ENCODE measurements at regions not wholly inside any gene's neighbourhood (a gene's known extent, or its start where the extent isn't known, plus 50 kb on each side); places are given as distances from the start of the nearest gene placed in this dataset.
"Not testable (repeated sequence)": the region's sequence is repeated elsewhere in the genome, so short reads cannot be mapped to it uniquely, and the experiment has no call there.

GRCh38 chr10:117748058-117748457, 205.5 kb downstream of the EMX2 start:
- no peak for DNase-seq (ENCODE audit: low read depth in 3 of 3)

- no peak for DNase-seq (ENCODE audit: low read depth in 3 of 3)
Measured at GRCh38 chr10:117750616-117751015, 208.1 kb downstream of the EMX2 start.

DNA sequence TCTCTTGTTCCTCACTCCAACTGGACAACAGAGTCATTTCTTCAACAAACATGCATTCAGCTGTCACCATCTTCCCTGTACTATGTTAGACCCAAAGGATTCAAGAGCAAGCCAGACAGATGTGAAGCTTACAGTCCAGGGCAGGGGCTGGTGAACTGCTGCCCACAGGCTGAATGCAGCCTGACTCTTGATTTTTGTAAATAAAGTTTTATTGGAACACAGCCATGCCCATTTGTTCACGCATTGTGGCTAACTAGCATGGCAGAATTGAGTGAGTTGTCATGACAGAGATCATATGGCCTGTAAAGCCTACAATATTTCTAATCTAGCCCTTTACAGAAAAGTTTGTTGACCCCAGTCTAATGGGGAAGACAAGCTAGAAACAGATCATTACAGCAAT, 208.7 kb downstream of the EMX2 start:
- no peak for DNase-seq (ENCODE audit: low read depth in 3 of 3)

DNA sequence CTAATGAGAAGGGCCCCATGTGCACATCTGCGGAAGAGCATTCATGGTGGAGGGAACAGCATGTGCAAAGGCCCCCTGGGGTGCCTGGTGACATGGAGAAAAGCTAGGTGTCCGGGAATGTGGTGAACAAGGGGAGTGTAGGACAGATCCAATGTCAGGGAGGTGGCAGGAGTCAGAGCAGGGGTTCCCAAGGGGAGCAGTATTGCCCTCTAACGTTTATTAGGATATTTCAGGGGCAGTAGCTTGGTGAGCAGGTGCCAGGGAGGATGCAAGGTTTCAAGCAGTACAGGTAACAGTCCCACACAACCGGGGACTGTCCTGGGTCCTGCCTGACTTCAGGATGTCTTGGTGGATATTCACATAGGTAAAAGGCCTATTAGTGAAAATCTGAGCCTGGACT, 209.6 kb downstream of the EMX2 start:
- no peak for DNase-seq (ENCODE audit: low read depth in 3 of 3)

GRCh38 chr10:117754770-117755658, 212.5 kb downstream of the EMX2 start:
- DNase-seq (ENCODE audit: low read depth in 3 of 3): no peak

DNA sequence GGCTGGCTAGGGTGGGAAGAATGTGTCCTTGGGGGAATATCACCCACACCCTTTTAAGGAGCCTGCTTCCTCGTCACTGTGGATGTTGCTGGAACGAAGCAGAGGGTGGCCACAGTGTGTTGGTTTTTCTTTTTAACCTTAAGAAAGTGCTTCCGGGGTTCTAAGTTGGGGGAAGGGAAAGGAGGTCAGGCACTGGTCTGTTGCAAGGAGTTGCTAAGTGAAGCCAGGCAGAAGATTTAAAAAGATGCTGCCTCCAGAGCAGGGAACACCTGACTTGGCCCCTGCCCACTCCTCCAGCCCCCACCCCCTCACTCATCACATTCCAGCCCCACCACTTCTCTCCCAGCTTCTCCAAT, 213.1 kb downstream of the EMX2 start:
- no peak for DNase-seq (ENCODE audit: low read depth in 3 of 3)

GRCh38 chr10:117757086-117757720, 214.7 kb downstream of the EMX2 start:
- DNase-seq (ENCODE audit: low read depth in 3 of 3): no peak

GRCh38 chr10:117759266-117759665, 216.7 kb downstream of the EMX2 start:
- no peak for DNase-seq (ENCODE audit: low read depth in 3 of 3)

DNA sequence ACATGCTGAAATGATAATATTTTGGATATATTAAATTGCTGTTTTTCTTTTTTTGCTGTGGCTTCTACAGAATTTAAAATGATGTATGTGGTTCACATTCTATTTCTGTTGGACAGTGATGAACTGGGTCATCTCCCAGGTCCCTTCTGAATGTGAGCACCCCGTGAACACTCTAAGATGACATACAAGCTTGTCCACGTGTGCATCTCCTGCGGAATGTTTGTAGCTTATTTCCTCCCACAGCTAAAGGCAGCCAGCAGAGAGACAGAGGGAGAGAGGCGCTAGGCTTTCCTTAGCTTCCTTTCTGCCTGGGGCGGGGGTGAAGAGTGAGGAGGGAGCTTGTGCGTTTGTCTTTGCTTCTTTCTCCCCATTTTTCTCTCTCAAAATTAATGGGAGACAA, 219.1 kb downstream of the EMX2 start:
- no peak for DNase-seq (ENCODE audit: low read depth in 3 of 3)

DNA sequence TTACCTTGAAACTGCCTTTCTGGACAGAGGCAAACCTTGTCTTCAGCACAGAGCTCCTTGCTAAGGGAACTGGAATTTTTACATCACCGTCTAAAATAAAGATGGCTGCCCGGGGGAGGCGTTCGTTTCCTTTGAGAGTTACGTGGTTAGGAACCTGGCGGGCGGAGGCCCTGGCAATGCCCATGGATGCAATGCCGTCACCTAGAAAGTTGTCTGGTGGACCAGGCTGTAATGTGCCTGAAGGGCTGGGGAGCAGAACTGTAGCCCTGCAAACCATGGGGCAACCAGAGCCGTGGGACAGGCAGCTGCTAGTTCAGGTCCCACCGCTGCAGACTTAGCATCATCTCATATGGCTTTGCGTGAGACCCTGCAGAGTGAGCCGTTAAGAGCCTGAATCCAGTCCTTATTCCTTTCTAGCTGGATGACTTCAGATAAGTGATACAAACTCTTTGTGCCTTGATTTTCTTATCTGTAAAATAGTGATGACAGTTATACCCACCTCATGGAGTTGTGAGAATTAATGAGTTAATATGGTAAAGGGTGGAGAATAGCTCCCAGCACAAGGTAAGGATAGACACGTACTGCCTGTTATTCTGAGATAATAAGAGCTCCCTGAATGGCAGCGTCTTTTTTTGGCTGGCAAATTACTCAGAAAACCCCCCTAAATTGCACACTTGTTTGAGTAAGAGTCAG, 219.7 kb downstream of the EMX2 start:
- DNase-seq (ENCODE audit: low read depth in 3 of 3): no peak

GRCh38 chr10:117762819-117763172, 220.2 kb downstream of the EMX2 start:
- no peak for DNase-seq (ENCODE audit: low read depth in 3 of 3)

DNA sequence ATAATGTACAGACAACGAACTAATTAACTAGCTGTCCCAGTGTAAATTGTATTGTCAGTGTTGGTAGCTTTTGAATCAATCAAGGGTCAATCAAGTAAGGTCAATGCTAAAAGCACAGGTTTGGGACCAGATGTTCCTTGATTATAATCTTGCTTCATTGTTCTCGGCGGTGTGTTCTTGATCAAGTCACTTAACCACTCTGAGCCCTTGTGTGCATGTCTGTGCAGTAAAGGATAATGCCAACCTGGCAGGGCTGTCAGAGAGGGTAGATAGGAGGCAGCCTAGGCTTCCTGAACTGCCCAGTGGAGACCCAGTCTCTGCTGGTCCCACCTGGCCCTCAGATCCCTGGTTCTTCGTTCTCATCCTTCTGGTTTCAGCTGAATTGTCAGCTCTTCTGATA, 221.0 kb downstream of the EMX2 start:
- no peak for DNase-seq (ENCODE audit: low read depth in 3 of 3)

DNA sequence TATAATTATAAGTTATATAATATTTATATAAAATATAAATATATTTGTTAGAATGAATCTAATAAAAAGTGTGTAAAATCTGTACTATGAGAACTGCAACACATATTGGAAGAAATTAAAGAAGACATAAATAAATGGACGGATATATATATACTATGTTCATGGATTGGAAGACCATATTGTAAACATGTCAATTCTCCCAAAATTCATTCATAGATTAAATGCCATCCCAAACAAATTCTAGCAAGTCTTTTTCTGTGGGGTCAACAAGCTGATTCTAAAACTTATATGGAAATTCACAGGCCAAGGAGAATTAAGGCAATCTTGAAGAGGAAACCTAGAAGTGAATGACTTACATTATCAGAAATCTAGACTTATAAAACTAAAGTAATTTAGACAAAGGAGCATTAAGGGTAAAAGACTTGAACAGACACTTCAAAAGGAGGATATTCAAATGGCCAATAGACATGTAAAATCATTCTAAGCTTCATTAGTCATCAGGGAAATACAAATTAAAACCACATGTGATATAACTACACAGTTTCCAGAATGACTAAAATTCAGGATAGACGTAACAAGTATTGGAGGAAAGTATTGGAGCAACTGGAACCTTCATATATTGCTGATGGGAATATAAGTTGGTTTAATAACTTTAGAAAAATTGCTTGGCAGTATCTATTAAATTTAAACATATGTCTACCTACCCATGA, 225.9 kb downstream of the EMX2 start:
- no peak for DNase-seq (ENCODE audit: low read depth in 3 of 3)

DNA sequence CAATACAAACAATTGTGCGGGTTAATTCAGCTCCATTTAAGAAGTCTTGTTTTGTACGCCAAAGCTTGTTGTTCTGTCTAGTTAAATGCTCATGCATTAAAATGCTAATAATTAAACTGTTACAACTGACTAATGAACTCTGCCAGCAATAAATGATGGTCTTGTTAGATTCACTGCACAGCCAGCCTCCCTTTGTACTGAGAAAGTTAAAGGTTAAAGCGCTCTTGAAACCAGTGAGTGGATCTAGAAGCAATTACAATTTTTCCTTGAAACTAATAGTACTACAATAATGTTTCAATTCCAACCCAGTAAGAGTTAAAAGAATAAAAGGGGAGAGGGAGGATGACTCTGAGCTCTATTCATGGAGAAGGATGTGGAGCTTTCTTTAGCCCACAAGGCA, 233.0 kb downstream of the EMX2 start:
- no peak for DNase-seq (ENCODE audit: low read depth in 3 of 3)

- DNase-seq (ENCODE audit: low read depth in 3 of 3): not testable (repeated sequence)
Measured at GRCh38 chr10:117777222-117777621, 234.7 kb downstream of the EMX2 start.

- no peak for DNase-seq (ENCODE audit: low read depth in 3 of 3)
Measured at GRCh38 chr10:117778241-117778640, 235.7 kb downstream of the EMX2 start.

DNA sequence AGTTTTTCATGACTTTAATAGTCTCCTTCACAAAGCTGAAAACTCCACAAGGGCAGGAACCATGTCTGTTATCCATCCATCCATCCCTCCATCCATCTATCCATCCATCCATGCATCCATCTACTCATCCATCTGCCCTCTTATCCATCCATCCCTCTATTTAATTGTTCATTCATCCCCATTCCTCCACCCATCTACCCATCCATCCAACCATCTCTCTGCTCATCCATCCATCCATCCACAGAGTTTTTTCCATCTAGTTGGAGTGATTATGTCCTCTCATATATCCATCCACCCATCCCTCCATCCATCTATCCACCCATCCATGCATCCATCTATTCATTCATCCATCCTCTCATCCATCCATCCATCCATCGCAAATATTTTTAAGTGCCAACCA, 237.9 kb downstream of the EMX2 start:
- DNase-seq (ENCODE audit: low read depth in 3 of 3): no peak

- no peak for DNase-seq (ENCODE audit: low read depth in 3 of 3)
Measured at GRCh38 chr10:117781216-117781831, 238.8 kb downstream of the EMX2 start.

GRCh38 chr10:117782276-117782675, 239.7 kb downstream of the EMX2 start:
- DNase-seq (ENCODE audit: low read depth in 3 of 3): no peak

DNA sequence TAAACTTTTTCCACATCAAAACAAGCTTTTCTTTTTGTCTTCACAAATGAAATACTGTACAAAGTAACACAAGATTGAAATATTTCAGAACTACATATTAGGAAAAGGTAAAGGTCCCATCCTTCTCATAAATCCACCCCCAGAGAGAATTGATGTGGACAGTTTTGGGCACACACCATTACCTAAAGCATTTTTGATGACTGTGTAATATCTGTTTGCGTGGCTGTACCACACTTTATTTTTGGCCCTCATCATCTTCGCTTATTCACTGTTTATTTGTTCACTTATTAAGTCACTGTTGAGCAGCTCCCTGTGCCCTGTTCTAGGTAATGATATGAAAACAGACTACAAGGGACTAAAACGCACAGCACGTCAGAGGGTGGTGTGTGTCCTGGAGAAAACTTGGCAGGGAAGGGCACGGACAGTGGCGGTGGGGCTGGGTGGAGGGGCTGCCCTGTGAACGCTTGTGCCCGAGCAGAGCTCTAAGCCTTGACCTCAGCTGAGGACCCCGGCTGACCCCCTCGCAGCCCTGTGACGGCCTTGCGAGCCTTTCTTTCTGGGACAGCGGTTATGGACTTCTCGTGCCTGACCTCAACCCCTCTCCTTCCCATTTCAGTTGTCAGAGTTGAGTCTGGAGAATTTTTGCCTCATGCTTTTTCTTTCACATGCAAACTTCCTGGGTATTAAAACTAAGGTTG, 241.3 kb downstream of the EMX2 start:
- no peak for DNase-seq (ENCODE audit: low read depth in 3 of 3)

DNA sequence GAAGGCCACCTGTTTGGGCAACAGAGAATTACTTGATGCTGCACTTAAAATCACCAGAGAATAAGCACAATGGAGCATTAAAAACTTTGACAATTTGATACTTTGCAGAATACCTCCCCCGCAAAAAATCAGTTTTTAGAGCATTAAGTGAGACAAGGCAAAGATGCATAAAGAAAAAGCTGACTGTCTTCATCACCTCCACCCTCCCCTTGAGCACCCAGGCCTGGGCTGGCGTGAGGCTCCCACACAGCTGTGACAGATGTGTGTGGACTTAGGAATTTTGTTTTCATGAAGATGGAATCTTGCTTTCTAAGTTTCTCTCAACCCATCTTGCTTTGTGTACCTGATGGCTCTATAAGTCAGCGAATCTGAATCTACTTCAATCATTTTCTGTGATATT, 242.2 kb downstream of the EMX2 start:
- DNase-seq (ENCODE audit: low read depth in 3 of 3): no peak
